Cerebellar nuclear complex (tissue), 1 donor: ENCODE measurements at regions not wholly inside any gene's neighbourhood (a gene's known extent, or its start where the extent isn't known, plus 50 kb on each side); places are given as distances from the start of the nearest gene placed in this dataset.

Experiments
- DNase-seq, 2 experiments: peaks; one replicate each; lab custom pipeline; 2025; lab: John Stamatoyannopoulos, UW

DNA sequence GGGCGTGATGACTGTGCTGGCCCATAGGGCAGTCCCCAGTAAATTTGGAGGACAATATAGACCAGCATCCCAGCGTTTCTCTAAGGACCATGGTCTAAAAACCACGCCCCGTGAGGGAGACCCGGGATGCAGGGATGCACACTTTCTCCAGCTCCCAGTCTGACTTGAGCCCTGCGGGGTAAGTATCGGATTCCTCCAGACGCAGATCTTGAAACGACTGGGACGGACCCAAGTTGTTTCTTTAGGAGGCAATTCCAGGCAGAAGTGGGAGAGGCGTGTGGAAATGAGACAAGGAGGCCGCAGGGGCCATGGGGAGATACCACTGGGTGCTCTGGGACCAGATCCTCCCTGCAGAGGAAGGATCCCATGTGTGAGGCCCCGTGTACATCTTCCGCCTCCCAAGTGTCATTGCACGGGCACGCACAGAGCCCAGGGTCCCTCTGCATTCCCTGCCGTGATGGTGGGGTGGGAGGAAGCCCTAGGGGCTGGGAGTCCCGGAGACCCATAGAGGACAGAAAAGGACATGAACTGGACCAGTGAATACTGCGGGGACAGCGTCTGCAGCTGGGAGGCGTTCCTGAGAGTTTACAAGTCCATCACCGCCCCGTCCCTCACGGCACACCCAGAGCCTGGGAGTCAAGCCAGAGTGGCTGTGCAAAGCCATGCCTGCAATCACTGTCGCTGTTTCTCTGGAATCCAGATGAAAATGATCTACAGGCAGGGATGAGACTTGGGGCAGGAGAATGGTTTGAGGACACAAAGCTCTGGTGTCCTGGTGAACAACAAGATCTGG lies 522.9 kb downstream of the CDH26 start:
- no peak for DNase-seq

DNA sequence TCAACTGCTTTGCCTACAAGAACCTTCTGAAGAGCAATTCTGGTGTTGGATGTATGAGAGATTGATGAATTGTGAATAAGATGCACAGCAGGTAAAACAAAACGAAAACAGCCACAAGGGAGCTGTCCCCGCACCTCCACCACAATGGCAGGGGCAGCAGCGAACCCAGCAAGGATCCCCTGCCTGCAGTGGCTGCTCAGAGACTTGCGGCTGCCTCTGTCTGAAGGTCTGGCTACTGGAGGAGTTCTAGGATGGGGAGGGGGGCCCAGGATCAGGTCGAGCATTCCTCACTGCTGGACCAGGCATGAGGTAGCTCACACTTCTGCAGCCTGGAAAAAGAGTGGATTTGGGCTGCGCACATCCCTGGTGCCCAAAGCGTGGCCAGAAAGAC lies 523.5 kb downstream of the CDH26 start:
- DNase-seq, result no peak

DNA sequence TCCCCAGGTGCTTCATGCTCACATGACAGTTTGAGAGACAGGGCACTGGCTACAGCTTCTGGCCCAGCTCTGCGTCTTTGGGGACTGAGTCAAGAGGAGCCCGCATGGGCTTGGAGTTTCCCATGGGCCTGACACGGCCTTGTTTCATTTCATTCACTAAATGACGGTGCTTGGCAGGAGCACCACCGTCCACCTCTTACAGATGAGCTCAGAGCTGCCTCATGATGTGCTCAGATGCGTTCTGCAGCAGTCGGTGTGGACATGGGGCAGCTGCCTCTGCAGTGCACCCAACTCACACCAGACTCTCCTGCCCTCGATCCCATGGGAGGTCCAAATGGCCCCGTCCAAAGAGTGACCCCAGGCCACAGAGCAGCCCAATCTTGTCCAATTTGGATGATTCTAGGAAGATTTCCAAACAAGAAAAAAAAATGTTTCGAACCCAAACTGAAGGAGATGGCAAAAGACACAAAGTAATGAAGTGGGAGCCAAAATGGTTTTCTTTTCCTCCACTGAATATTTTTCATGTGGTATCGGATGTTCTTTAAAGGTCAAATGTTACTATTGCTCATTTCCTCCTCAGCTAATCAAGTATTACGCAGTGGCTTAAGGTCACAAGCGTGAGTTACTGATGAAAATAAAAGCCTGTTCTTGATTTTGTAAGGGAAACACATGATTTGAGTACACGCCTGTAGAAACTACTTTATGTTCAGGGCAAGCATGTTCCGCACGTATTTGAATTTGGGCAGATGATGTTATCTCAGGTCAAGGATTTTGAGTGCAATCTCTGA lies 524.2 kb downstream of the CDH26 start:
- no peak for DNase-seq

DNA sequence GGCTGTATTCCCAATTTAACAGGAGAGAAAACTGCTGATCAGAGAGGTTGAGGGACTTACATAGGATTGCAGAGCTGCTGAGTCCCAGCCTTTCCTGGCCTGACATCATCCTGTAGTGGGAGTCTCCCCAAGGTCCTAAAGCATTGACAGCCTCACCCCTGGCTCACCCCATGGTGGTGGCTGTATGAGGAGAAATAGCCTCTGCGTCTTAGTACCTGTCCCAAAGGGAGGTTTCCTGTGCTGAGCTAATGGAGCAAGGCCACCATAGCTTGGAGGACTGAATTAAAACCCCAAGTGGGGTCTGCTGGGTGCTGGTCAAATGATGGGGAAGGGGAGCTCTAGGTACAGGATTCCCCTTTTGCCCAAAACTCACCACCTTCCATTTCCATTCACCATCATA lies 525.1 kb downstream of the CDH26 start:
- no peak for DNase-seq

DNA sequence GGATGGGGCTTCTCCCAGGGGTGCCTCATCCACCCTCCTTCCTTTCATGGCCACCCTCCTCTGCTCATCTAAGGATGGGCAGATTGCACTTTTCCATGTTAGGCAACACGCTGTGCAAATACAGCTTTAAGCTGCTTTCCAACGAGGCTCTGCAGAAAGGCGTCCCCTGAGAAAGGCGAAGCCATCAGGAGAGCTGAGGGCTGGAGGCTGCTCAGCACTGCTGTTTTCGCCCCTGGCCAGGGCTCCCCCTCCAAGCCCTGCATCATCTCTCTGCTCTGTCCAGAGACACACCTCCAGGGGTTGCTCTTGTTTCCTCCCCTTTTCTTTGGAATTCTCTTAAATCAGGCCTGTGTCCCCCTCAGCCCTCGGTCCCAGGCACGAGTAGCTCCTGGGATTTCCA lies 526.1 kb downstream of the CDH26 start:
- no peak for DNase-seq

DNA sequence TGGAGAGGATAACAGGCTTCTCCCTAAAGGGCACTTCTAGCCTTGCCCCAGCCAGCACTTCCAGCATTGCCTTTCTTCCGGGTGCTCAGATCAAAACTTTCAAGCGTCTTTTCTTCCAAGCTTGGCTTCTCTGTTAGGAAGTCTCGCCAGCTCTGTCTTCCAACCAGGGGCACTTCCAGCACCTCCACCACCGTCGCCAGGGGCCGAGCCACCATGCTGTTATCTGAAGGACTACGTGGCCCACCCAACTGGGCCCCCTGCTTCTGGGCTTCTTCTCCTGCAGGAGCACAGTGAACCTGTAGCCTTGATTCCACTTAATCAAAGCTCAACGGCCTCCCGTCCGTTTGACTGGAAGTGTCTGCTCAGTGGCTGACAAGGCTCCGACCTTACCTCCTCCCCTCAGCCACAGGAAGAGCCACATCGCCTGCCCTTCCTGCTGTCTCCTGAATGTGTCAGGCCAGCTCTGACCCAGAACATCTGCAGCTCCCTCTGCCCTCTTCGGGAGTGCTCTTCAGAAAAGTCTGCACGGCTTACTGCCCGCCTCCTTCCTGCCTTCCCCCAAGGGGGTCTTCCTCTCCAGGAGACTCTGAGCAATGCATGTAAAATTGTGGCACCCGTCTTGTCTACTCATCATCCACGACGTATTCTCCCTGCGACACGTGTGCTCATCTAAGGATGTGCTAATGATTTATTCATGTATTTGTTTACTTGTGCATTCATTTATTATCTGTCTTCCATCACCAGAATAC lies 527.0 kb downstream of the CDH26 start:
- DNase-seq, result no peak

DNA sequence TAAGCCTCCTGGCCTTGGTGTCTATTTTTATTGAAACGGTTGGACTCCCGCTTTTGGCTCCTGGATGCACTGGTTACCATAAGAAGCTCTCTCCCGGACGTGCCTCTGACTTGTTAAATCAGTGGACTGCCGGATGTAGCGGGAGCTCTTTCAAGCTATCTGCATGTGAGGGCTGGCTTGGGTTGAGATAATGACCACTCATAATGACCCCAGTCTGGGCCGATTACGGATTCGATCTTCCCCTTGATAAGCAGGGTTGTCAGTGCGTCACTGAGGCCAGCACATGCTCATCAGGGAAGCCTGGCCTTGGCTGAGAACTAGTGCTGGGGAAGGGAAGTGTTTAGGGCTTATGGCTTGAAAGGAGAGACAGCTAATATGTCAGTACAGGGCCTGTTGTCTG lies 528.1 kb downstream of the CDH26 start:
- no peak for DNase-seq

DNA sequence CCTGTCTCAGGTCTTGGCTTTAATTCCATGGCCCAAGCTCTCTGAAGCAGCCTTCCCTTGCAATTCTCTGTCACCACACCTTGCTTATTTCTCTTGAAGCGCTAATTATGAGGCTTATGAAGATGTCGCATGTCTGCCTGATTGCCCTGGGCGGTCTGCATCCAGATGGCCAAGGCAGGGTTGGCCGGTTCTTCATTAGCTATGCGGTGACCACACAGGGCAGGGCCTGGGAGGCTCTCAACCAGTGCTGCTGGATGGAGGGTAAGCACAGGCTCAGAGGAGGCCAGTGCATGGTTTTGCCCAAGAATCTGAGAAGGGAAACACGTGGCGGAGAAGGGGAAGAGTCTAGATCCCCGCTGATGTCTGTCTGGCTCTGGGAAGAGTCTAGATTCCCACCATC lies 528.7 kb downstream of the CDH26 start:
- DNase-seq, result no peak

DNA sequence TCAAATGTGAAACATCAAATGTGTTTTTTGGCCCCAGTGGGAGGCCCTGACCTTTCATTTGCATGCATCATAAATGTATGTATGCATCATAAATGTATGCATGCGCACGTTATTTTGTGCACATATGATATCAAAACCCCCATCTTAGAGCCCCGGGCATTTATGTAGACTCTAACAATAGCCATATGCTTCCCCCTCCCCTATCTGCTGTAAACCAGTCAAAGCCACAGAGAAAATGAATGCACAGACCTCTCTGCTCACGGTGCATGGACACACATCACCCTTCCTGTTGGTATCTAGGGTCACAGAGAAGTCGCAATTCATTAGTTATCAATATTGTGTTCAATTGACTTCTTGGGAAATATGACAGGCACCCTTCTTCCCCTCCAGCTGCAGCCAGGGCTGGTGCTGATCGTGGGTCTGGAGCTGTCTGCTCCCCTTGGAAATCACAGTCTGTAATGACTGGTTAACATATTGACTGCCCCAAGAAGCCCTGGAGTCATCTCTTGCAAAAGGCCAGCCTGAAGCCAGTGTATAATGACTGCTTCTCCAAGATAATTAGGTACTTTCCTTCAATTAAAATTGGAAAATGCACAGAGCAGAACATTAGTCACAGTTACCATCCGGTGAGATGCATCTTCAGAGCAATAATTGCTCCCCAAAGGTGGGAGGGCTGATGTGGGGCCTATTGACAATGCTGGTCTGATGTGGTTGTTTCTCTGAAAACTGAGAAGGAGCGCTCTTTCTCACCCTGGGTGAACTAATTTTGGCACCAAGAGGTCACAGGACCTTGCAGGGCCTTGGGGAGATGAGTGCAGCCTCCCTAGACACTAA lies 532.2 kb downstream of the CDH26 start:
- DNase-seq, result no peak

DNA sequence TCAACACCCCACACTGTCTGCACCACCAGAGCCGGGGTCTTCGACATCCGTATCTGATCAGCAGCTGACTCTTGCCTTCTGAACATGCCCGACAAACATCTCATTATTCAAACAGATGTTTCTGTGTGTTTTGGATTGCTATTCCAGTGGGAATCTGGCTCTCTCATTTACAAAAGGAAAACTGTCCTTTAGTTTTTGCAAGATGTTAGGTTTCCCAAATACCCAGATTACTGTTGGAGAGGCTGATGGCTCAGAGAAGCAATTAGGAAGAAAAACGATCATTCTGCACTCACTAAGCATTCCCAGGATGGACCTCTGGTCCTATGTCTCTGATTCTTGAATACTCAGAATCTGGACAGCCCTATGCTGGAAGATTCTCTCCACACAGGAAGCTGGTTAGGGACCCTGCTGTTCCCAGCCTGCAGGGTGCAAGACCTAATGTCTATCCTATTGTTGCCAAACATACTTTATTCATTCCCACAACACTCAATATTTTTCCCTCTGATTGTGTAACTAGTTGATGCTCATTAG lies 532.9 kb downstream of the CDH26 start:
- no peak for DNase-seq

DNA sequence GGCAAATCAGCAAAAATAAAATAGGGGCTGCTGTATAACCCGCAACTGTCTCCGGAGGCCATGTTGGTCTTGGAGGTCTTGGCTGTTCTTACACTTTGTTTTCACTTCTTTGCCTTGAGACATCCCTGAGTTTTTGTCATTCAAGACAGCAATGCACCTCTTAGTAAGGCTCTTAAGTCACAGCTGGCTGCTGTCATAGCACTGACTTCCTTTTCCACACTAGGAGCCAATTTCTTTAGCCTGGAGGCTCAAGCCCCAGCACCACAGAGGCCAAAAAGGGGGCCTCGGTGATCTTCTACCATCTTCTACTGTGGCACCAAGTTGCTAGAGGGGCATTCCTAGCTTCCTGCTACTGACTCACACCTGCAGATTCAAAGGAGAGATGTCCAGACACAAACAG lies 536.3 kb downstream of the CDH26 start:
- no peak for DNase-seq

DNA sequence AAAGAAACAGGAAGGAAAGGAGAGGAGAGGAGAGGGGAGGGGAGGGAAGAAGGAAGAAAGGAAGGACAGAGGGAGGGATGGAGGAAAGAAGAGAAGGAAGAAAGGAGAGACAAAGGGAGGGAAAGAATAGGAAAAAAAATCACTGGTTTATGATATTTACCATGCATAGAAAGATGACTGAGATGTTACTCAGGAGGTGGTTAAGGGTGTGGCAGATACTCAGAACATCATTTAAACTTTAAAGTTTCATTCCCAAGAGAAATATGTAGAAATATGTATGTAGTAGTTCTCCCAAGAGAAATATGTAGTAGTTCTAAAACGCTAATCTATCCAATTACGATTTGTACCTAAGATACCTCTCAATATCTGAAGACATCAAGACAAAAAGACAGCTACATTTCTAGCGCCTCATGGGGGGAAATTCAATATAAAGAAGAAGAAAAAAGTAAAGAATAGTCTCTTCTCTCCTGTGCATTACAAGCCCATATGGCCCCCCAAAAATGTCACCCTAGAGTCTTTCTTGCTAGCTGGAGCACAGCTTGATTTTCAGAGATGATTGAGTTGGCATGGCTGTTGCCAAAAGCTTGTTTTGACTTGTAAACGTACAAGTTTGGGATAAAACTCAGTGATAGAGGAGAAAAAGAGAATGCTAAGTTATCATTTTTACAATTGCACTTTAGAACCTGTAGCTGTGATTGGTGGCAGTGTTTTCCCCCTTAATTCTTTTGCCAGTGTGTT lies 539.2 kb downstream of the CDH26 start:
- no peak for DNase-seq

DNA sequence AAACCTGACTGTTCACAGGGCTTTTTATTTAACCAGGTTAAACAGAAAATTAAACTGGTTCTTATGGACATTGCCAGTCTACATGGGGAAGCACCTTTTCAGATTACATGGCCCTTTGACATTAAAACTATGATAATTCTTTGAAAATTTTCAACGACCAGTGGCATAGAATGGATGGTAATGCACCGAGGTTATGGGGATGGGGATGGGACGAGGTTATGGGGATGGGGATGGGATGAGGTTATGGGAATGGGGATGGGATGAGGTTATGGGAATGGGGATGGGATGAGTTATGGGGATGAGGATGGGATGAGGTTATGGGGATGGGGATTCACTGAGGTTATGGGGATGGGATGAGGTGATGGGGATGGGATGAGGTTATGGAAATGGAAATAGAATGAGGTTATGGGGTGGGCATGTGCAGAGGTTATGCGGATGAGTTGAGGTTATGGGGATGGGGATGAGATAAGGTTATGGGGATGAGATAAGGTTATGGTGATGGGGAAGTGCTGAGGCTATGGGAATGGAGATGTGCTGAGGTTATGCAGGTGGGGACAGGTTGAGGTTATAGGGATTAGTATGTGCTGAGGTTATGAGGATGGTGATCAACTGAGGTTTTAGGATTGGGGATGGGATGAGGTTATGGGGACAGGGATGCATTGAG lies 541.9 kb downstream of the CDH26 start:
- DNase-seq, result no peak

DNA sequence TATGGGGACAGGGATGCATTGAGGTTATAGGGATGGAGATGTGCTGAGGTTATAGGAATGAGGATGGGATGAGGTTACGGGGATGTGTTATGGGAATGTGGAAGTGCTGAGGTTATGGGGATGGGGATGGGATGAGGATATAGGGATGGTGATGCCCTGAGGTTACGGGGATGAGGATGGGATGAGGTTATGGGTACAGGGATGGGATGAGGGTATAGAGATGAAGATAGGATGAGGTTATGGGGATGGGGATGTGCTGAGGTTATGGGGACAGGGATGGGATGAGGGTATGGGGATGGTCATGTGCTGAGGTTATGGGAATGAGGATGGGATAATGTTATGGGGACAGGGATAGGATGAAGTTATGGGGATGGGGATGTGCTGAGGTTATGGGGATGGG lies 542.8 kb downstream of the CDH26 start:
- no peak for DNase-seq

DNA sequence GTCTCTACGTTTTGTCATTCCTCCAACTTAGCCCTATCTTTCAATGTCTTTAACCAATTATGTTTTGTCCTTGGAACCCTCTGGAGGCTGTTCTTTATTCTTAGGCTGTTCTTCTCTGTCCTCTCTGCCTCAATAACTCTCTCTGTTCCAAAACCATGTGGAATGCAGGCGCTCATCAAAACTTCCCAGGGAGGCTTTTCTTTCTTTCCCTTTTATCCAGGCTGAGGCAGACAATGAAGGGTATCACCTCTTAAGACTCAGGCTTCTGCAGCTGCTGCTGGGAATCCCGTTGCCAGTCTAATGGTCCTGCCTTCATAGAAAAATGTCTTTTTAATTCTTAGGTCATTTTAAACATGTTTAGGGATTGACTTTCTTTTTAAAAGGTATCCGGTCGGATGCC lies 544.7 kb downstream of the CDH26 start:
- DNase-seq, result no peak

DNA sequence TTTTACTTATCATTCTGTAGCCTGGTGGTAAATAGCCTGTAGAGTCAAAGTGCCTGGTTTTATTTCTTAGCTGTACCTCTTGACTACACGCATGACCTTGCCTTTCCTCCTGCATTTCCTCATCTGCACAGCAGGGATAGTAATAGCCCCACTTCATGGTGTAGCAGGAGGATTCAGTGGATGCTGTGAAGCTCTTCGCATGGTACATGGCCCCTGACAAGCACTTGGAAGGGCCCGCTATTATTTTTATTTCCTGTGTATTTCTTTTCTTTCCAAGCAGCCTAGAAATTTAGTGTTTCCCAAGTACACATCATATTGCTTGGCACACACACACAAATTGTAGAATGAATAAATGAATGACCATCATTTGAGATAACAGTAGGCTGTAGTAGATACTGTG lies 547.2 kb downstream of the CDH26 start:
- DNase-seq, result no peak

DNA sequence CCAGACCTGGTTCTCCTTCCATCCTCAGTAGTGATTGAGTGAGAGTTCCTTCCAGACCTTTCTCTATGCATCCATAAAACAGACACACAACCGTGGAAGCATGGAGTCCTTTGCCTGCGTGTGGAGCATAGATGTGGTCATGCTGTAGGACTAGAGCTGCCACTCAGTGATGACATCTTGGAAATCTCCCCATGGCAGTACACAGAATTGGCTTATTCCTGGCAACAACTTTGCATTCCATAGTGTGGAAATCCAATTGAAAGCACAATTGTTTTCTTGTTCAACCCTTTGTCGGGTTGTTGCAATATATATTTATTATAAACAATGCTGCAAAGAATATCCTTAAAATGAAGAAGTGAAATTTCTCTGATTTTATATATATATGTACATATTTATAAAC lies 547.8 kb downstream of the CDH26 start:
- DNase-seq, result no peak

DNA sequence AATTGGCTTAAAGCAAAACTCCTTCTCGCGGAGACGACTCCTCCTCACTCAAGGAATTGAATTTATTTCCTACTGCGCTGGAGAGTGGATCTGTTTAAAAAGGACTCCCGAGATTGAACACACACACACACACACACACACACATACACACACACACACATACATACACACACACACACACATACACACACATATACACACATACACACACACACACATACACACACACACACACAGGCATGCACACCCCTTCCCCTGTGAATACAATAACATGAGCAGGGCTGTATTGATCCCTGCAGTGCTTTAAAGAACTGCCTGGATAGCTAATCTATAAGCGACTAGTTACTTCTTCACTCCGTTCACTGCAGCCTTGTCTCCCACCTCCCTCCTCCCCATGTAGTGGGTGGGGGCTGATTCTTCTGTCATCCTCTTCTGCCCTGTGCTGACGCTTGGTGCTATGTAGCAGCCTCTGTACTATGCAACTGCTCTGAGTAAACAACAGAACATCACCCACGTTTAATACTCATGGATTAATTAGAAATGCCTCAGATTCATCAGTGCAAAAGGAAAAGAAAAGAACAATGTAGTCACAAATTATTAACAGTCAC lies 549.0 kb downstream of the CDH26 start:
- no peak for DNase-seq

DNA sequence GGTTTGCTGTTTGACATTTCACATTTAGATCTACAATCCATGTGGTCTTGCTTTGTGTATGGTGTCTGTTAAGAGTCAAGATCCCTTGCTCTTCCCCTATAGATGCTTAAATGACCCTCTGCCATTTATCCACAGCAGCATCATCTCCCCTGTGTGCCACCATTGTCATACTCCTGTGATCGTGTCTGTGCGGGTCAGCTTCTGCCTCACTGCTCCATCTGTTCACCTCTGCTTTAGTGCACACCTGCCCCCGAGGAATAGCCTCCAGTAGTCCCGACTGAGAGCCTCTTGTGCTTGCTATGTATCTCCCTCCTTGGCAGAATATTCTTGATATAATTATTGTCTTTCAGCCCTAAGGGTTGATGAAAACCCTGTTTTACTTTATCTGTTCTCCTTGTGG lies 551.2 kb downstream of the CDH26 start:
- DNase-seq, result no peak

DNA sequence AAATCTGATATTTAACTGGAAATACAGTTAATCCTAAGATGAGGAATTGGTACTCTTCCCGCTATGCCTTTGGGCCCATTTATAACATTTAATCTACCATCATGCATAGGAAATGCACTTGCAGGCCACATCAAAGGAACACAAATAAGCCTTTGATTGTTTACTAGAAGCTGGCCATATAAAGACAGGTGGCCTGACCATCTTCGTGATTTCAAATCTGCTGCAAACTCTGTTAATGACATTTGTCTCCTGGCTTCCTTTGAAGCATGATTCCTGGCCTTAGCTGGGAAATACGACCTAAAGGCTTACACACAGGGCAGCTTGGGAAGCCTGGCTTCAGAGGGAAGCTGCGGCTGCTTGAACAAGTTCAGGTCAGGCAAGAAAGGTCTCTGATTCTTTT lies 552.1 kb downstream of the CDH26 start:
- no peak for DNase-seq
